Hippocampal formation (tissue), 2 donors: ENCODE measurements at regions not wholly inside any gene's neighbourhood (a gene's known extent, or its start where the extent isn't known, plus 50 kb on each side); places are given as distances from the start of the nearest gene placed in this dataset.

Experiments used
- DNase-seq, 2 donors: peaks; one replicate each; lab custom pipeline; 2025; lab: John Stamatoyannopoulos, UW

DNA sequence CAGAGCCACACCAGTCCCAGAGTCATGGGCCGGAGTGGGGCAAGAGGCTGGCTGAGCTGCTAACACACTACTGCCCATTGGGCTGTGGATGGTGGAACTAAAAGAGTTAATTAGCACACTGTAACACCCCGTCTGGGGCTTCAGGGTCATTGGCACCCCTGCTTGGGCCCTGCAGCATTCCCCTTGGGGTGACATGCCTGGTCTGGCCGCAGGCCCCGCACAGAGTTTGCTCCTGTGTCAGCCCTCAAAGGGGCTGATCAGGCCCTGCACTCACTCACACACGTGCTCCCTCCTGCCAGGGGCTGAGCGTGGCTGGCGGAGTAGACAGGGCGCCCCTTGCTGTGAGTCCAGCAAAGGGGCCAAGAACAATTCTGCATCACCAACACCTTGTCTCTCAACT lies 1499.6 kb upstream of the TMEM132C start:
- no peak for DNase-seq

DNA sequence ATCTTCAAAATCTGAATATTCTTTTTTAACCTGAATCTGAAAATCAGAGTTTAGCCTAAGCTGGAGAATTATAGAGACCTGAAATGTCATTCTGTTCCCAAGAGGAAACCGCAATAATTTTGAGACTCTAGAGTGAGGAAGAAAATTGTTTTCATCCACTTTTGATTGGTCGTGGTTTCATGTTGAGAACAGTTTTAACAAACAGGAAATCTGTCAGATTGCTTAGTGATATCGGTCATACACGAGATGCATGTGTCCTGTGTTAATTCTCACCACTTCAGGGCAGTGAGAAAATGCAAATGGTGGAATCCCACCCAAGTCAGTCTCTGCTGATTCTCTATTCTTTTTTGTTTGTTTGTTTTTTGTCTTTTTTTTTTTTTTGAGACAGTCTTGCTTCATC lies 1498.5 kb upstream of the TMEM132C start:
- no peak for DNase-seq

DNA sequence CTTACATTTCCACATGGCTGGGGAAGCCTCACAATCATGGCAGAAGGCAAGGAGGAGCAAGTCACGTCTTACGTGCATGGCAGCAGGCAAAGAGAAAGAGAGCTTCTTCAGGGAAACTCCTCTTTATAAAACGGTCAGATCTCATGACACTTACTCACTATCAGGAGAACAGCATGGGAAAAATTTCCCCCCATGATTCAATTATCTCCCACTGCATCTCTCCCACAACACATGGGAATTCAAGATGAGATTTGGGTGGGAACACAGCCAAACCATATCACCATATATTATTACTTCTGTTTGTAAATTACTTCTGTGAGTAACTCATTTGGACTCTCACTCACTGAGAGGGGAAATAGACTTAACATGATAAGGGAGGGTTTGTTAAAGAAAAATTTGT lies 1496.8 kb upstream of the TMEM132C start:
- no peak for DNase-seq

DNA sequence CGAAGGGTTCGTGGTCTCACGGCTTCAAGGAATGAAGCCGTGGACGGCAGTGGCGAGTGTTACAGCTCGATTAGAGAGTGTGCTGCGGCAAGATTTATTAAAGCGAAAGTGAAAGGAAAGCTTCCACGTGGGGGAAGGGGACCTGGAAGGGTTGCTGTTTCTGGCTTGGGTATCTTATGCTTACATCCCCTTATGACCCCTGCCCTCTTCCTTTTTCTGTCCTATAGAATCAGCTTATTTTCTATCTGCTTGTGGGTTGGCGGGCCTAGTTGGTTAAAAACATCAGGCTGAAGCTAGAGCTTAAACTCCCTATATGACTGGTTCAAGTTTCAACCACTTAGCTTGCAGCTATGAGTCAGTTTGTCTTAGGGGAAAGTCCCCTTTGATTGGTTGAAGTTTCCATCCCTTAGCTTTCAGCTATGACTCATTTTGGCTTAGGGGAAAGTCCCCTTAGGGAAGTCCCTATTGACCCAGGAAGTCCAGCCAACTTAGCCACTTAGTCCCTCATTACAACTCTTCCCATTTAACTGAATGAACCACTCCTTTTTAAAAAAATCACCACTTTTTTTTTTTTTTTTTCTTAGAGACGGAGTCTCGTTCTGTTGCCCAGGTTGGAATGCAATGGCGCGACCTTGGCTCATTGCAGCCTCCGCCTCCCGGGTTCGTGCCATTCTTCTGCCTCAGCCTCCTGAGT lies 1494.7 kb upstream of the TMEM132C start:
- DNase-seq: no peak

DNA sequence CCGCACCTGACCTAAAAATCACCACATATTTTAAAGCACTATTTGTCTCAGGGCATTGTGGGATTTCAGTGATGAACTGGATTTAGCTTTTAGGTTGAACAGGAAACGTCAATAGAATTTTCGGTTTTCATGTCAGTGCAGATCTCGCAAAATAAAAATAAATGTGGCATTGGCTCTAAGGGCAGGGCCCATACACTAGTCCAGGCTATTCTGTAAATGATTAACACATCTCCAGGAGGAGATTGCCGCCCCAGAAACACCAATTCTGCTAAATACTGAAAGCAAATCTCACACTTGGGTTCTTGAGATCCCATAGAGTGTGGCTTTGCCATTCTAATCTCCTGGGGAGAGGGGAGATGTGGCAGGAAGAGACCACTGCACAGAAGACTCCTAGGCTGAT lies 1494.0 kb upstream of the TMEM132C start:
- DNase-seq: no peak

DNA sequence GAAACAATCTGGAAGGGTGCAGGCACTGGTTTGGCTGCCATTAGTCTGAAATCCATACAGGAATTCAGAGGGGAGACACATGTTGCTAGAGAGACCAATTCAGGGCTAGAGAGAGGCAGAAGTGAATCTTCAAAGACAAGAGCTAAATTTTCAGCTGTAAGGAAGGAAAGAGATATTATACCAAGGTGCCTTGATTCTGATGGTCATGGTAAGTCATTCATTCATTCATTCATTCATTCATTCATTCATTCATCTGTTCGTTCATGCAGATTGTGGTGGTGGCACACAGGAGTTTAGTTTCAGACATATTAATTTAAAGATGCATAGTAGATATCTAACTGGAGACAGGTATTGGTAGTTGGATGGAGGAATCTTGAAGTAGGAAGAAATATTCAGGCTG lies 1493.5 kb upstream of the TMEM132C start:
- DNase-seq: no peak

DNA sequence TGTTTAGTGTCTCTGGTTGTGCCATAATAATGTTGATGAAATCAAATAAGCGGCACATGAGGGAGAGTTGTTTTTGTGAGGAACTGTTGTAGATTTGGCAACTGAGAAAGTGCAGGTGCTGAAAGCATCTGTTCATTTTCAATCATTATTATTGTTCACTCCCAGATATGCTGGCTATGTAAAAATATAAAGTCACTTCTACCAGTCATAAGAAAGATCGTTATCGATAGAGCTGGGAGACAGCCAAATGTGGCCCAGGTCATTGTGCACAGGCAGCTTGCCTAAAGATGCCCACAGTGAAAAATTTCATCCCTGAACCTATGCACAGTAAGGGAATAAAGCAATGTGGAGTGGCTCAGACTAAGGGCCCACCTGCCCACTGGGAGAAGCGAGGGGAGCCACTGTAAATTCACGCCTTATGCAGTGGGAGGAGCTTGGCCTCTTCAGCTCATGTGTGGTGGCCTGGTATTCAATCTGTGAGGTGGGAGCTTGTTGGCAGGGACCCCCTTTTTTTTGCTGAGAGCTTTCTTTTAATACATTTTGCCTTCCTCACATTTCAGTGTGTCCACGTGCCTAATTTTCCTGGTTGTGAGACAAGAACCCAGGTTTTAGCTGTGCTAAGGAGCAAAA lies 1490.8 kb upstream of the TMEM132C start:
- no peak for DNase-seq

DNA sequence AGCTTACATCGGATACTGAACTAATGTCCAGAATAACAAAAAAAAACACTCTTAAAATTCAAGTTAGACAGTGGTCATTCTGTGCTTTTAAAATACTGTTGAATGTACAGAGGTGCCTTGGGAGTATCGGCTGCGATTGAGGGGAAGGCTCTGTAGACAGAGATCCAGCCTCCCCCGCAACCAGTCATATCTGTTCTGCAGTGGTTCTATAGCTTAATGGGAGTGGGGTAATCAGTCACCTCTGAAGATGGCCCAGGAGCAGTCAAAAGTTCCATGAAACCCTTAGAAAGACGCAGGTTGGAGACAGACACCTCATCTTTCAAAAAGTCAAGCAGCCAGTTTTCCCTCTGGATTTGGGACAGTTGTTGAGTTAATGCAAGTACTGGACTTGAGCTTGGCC lies 1486.6 kb upstream of the TMEM132C start:
- no peak for DNase-seq

DNA sequence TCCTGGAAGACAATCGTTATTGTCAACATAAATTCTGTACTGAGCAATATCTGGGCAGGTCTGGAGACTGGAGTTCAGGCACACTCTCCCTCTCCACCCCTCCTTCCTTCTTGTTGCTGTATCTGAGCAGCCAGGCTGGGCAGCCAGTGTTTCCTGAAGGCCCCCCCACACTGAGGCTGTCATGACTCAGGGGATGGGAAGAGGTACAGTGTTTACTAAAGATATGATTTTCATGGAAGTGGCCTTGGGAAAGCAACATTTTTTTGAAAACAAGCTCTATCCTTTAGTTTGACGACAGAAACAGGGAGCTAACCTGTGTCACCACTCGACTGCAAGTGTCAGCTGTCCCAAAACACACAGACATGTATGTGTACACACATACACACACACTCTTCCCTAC lies 1485.4 kb upstream of the TMEM132C start:
- DNase-seq: no peak

DNA sequence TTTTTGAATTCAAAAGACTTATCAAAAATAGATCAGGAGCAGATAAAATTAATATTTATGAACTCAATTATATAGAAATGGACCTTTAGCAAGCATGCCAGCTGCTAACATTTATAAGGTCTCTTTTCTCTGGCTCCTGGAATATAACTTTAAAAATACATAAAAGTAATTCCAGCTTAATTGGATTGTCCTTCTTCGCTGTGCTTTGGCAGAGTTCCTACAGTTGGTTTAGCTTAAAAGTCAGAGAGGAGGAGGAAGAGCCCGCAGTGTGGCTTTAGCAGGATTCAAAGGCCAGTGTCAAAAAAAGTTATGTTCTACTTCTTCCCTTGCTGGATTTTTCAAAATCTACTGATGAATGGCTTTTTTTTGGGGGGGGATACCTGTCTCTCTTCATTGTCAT lies 1484.9 kb upstream of the TMEM132C start:
- no peak for DNase-seq

DNA sequence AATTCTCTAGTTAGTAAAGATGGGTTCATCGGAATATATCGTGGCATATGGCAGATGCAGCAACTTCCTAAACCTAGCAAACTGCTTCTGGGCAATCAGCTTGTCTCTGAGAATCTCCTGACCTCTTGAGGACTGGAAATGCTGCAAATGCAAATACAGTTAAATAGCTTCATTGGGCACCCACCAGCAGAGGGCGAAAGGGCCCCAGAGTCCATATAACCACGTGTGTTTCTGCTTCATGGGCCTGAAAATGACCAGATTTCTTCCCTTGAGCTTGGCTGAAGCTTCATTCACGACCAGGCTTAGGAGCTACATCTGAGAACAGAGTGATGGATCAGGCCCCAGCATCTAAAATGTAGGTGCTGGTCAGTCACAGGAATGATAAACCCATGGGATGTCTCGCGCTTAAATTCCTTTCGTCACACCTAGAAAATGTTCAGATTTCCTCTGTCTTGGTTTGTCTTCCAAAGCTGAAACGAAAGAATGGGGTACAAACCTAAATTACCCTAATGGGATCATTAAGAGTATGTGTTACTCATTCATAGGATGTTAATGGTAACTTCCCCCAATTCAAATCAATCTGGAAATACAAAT lies 1482.5 kb upstream of the TMEM132C start:
- DNase-seq: peak in 1 of 2 donors; percentile 8

DNA sequence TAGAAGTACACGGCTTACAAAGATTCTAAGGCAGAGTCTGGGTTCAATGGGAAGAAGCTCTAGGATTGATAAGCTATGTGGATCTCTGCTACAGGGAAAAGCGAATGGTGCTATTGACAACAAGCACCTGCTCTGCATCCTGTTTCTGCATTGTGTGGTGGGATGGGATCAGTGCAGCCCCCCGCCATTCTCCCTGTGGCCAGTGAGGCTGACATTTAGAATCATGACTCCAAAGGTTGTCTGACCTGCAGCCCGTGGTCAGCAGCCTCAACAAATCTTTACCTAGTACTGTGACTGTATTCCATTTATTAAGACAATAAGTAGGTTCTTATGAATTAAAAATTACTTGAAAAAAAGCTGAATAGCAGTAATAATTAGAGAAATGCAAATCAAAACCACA lies 1477.0 kb upstream of the TMEM132C start:
- no peak for DNase-seq

DNA sequence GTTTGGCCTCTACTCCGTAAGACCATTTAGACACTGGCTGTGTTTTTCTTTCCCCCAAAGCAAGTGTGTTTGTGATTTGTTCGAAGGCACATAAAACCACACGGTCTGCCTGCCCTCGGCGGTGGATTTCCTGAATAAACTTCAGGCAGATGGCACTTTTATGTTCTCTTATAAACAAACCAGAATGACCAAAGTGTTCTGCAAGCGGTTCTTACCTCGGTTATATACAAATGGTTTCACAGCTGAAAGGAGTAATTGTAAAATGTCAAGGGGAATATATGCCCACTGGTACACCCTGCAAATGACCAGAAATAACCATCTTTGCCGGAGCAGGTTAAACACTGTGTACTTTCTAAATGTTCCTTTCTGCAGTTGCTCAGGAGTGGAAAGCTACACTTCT lies 1475.8 kb upstream of the TMEM132C start:
- no peak for DNase-seq

DNA sequence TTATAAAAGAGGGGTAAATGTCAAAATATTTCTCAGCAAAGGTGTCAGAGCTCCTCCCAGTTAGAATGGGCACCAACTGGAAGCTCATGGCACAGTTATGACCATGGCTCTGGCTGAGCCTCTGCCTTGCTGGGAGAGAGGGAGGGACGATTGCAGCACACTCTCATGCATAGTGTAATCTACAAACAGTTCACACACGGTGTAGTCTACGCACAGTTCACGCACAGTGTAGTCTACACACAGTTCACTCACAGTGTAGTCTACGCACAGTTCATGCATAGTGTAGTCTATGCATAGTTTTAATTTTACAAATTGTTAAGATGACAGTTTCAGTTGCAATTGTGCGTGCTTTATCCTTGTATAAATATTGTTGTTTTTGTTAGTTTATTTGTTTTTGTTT lies 1474.6 kb upstream of the TMEM132C start:
- DNase-seq: no peak

DNA sequence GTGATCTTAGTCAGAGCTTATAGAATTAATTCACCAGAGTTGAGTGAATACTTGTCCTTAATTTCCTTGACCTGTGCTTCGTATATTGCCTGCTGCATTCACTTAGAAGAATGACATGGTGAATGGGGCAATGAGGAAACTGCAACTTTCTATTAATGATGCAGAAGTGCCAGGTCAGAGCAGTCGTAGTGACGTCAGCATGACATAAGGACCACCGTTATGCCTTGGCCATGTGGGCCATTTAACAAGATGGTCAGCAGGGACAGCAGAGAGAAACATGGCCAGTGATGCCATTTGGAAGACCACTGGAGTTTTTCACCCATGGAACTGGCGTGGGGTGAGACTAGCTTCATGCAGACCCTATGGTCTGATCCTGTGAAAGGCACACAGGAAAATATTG lies 1469.4 kb upstream of the TMEM132C start:
- DNase-seq: no peak

DNA sequence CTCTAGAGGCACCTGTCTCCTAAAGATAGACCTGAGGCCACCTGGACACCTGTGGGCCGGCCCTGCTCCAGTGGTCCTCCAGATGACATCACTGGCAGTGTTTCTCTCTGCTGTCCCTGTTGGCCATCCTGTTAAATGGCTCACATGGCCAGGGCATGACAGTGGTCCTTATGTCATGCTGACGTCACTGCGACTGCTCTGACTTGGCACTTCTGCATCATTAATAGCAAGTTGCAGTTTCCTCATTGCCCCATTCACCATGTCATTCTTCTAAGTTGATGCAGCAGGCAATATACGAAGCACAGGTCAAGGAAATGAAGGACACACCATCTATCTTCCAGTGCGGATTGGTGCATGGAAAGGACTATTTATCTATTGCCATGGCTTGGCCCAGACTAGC lies 1468.5 kb upstream of the TMEM132C start:
- no peak for DNase-seq

DNA sequence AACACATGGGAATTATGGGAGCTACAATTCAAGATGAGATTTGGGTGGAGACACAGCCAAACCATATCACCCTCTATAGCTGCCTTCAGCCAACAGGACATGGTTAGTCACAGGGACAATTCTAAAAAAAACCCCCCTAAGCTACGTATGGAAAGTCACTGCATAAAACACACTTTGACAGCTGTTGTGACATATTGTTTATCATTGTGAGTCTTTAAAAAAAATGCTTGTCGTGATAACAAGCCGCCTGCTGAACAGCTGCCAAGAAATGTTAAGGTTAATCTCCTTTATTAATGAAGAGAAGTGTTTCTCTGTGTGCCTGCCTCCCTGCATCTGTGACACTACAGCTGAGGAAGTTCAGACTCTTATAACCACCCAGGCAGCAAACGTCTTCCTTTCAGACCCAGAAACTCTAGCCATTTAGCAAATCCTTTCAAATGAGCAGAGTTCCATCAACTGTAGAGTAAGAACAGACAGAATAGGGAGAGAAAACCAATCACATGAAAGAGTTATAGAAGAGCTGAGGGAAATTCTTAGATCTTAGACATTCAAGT lies 1459.6 kb upstream of the TMEM132C start:
- DNase-seq: no peak

DNA sequence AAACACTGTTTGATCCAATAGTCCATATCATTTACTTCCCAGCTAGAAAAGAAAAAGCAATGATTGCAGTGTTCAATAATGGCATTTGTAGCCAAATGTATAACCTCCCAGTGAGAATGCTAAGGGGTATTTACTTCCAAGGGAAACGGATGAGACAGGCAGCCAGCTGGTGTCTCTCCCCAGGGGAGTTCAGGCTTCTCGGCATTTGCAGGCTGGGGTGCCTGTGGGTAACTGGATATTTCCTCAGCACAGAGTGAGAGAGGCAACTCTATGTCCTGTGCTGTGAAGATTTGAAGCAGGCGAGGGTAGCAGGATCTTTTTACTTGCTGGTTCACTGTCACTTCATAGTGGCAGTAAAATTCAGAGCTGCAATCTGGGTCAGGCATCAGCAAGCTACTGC lies 1455.6 kb upstream of the TMEM132C start:
- DNase-seq: no peak

DNA sequence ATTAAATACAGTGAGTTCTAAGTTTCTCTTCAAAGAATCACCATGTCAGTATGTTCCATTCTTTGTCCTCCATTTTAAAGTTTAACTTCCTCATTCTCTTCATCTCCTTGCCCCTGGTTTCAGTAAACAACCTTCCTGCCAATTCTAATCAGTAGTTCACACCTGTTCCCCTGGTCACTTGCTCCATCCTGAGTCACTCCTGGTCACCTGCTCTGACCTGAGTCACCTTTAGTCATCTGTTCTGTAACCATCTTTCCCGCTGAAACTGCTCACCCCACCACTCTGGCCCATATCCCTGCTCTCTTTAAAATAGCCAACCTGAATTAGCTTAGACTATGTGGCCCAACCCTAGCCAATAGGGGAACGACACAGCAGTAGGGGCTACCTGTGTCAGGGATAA lies 1447.4 kb upstream of the TMEM132C start:
- DNase-seq: no peak

DNA sequence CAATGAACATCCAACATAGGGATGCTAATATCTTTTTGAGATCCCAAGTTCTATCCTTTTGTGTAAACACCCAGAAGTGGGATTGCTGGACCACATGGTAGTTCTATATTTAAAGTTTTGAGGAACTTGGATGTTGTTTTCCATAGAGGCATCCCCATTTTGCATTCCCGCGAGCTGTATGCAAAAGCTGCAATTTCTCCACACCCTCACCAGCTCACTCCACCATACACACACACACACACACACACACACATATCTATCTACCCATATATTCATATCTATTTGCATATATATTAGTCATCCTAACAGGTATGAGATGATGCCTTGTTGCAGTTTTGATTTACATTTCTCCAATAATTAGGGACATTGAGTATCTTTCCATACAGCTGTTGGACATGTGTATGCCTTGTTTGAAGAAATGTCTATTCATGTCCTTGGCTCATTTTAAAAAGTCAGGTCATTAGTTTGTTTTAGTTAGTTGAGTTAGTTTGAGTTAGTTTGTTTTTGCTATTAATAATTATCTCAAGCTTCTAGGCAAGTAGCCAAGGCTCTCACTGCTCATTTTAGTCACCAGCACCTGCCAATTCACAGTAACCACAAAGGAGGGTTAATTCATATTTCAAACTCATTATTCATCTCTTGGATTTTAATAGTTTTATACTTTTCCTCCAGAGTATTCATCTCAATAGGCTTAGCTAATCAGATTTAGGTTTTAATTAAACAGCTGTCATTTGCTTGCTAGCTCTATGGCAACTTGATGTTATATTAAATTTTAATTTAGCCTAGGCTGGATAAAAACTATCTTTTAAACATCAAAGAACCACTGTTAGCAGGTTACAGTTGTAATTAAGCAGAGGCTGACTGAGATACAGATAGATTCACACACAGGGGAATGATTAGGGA lies 1435.9 kb upstream of the TMEM132C start:
- no peak for DNase-seq

DNA sequence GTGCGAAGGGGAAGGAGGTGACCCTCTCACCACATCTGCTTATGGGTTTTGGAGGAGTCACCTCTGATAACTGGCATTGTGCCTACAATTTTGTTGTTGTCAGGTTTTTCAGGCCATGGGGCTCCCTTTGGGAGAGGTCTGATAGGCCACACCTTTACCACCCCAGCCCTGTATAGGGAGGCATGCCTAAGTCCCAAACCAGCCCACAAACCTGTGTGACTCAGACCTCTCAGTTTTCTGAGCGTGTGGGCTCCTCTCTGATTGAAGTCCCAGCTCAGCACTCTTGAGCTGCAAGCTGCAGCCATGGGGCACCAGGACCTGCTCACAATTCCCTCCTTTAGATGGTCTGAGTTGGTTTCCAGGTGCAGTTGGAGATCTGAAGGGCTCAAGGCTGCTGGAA lies 1429.3 kb upstream of the TMEM132C start:
- DNase-seq: no peak

DNA sequence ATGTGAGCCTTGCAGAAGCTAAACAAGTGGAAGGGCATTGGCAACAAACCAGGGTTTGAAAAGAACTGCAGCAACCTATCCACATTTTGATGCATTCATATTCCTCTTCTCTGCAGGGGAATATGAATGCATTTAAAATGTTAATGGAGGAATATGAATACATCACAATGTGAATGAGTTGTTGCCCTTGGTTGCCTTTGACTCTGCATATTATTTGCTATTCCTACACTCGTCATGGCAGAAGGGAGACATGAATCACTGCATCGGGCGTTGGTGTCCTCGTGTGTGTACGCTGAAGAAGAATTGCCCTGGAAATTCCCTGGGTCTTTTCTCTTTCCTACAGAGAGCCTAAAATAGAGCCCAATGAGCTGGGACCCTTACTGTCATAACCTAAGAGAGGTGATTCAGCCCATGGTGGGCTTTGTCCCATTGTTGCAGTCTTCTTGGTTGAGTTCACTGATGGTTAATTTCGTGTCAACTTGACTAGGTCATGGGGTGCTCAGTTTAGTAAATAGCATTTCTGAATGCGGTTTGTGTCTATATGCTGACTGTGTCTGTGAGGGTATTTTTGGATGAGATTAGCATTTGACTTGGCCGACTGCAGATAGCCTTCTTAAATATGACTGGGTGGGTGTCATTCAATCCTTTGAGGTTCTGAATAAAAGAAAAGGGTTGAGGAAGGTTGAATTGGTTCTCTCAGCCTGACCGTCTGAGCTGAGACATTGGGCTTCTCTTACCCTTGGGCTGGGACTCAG lies 1422.9 kb upstream of the TMEM132C start:
- DNase-seq: no peak
